Neural cell (in vitro differentiated cells): ENCODE measurements at regions not wholly inside any gene's neighbourhood (a gene's known extent, or its start where the extent isn't known, plus 50 kb on each side); places are given as distances from the start of the nearest gene placed in this dataset.

ENCODE experiments used
- H2AFZ ChIP-seq: fragments of 200-600, 300-800 bp; sonication (generic), shearing (Covaris generic); 2 replicates; pipeline ENCODE4 v1.6.0; 2014; ENCODE audit warnings: low read depth, mild to moderate bottlenecking, antibody characterized with exemption, low read length, moderate library complexity
- H3F3A ChIP-seq: fragments of 200-600 bp; shearing (Covaris generic); 2 replicates; pipeline ENCODE4 v1.6.1; 2016; ENCODE audit warnings: mild to moderate bottlenecking, moderate library complexity, mixed read lengths, antibody characterized with exemption, low read length; ENCODE audit not compliant: insufficient read depth, poor library complexity, severe bottlenecking
- H3K27ac ChIP-seq: fragments of 200-600, 300-800 bp; sonication (generic), shearing (Covaris generic); 2 replicates; pipeline ENCODE4 v1.5.1; 2014; ENCODE audit warnings: mild to moderate bottlenecking, low read length, moderate library complexity
- H3K27me3 ChIP-seq: fragments of 300-800, 200-600 bp; sonication (generic), shearing (Covaris generic); 2 replicates; pipeline ENCODE4 v1.6.0; 2014; ENCODE audit warnings: mild to moderate bottlenecking, low read depth, low read length, moderate library complexity; ENCODE audit not compliant: insufficient read depth
- H3K36me3 ChIP-seq: fragments of 300-800, 200-600 bp; sonication (generic), shearing (Covaris generic); 2 replicates; pipeline ENCODE4 v1.5.1; 2014; ENCODE audit warnings: mild to moderate bottlenecking, antibody characterized with exemption, low read length, moderate library complexity; ENCODE audit not compliant: insufficient read depth
- H3K4me2 ChIP-seq: fragments of 300-800, 200-600 bp; sonication (generic), shearing (Covaris generic); 2 replicates; pipeline ENCODE4 v1.6.0; 2014; ENCODE audit warnings: mild to moderate bottlenecking, low read length
- H3K4me3 ChIP-seq: fragments of 300-800, 200-600 bp; sonication (generic), shearing (Covaris generic); 2 replicates; pipeline ENCODE4 v1.5.1; 2014; ENCODE audit warnings: mild to moderate bottlenecking, low read length, moderate library complexity
- H3K79me2 ChIP-seq: fragments of 200-600 bp; shearing (Covaris generic); replicated peaks from 2 replicates; pipeline ENCODE4 v1.6.0; 2014; ENCODE audit warnings: mild to moderate bottlenecking, low read length, moderate library complexity; ENCODE audit not compliant: insufficient read depth
- H3K9ac ChIP-seq: fragments of 300-800, 200-600 bp; sonication (generic), shearing (Covaris generic); 2 replicates; pipeline ENCODE4 v1.6.1; 2016; ENCODE audit warnings: mild to moderate bottlenecking, low read length, mixed read lengths
- H3K9me2 ChIP-seq: fragments of 200-600 bp; shearing (Covaris generic); 2 replicates; pipeline ENCODE4 v1.6.1; 2016; ENCODE audit warnings: mild to moderate bottlenecking, low read length, mixed read lengths; ENCODE audit not compliant: insufficient read depth
- H3K9me3 ChIP-seq: fragments of 200-600, 300-800 bp; sonication (generic), shearing (Covaris generic); 2 replicates; pipeline ENCODE4 v1.6.1; 2016; ENCODE audit warnings: mild to moderate bottlenecking, mixed run types, low read length, moderate library complexity, mixed read lengths
- H4K20me1 ChIP-seq: fragments of 200-600 bp; shearing (Covaris generic); 2 replicates; pipeline ENCODE4 v1.6.1; 2016; ENCODE audit warnings: mild to moderate bottlenecking, mixed run types; ENCODE audit not compliant: insufficient read depth
- EP300 ChIP-seq: fragments of 450-650 bp; conservative IDR thresholded peaks from 2 replicates; pipeline ENCODE4 v1.6.1; 2014; ENCODE audit warnings: antibody characterized with exemption, mild to moderate bottlenecking, moderate library complexity; ENCODE audit not compliant: poor library complexity, severe bottlenecking
- EZH2 ChIP-seq: fragments of 200-600, 300-800 bp; shearing (Covaris generic), sonication (generic); IDR thresholded peaks from 2 replicates; pipeline ENCODE4 v1.6.1; 2014; ENCODE audit warnings: antibody characterized with exemption, low read length, borderline replicate concordance, mild to moderate bottlenecking; ENCODE audit not compliant: insufficient read depth, poor library complexity, severe bottlenecking
- MXI1 ChIP-seq: fragments of 450-650 bp; conservative IDR thresholded peaks from 2 replicates; pipeline ENCODE4 v1.6.1; 2014; ENCODE audit warnings: antibody characterized with exemption, mild to moderate bottlenecking; ENCODE audit not compliant: poor library complexity, severe bottlenecking
- POLR2AphosphoS5 ChIP-seq: IDR thresholded peaks from 2 replicates; pipeline ENCODE4 v1.6.1; 2012
- RAD21 ChIP-seq: fragments of 450-650 bp; conservative IDR thresholded peaks from 2 replicates; pipeline ENCODE4 v1.6.1; 2014; ENCODE audit warnings: antibody characterized with exemption, mild to moderate bottlenecking, moderate library complexity
- SMC3 ChIP-seq: fragments of 450-650 bp; conservative IDR thresholded peaks from 2 replicates; pipeline ENCODE4 v1.6.1; 2014; ENCODE audit warnings: antibody characterized with exemption, mild to moderate bottlenecking, moderate library complexity; ENCODE audit not compliant: poor library complexity
- TAF1 ChIP-seq: IDR thresholded peaks from 2 replicates; pipeline ENCODE4 v1.6.1; 2012; ENCODE audit warnings: low read depth
- TF ChIP-seq, protein P1 (sequence below): IDR thresholded peaks from 2 replicates; pipeline ENCODE4 v1.6.1; 2012; ENCODE audit warnings: borderline replicate concordance
- TF ChIP-seq, protein P2 (sequence below): fragments of 450-650 bp; IDR thresholded peaks from 2 replicates; pipeline ENCODE4 v1.5.1; 2014; ENCODE audit warnings: antibody characterized with exemption, mild to moderate bottlenecking, moderate library complexity; ENCODE audit not compliant: poor library complexity, severe bottlenecking

DNA sequence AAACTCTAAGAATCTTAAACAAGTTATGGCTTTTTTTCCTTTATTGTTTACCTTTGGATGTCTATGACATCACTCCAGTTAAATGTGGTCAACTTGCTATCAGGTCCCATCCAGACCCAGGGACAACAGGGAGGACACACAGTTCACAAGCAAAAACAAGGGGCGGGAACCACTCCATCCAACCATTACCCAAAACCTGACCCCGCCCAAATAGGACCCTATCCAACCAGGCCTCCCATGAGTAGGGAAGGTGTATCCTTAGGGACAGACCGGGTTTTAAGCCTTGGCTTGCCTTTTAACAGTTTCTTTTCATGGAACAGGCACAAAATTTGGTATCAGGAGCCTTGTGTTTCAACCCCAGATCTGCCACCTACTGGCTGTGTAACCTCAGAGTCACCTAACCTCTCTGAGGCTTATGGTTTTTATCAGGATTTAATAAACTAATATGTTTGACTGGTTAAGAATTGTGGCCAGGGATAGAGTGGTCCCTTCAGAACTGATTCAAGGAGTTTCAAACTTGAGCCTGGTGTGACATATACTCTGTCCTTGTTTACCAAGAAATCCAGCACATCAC, 127.7 kb upstream of the RAD23B start:
- TF ChIP-seq, protein P1, sequence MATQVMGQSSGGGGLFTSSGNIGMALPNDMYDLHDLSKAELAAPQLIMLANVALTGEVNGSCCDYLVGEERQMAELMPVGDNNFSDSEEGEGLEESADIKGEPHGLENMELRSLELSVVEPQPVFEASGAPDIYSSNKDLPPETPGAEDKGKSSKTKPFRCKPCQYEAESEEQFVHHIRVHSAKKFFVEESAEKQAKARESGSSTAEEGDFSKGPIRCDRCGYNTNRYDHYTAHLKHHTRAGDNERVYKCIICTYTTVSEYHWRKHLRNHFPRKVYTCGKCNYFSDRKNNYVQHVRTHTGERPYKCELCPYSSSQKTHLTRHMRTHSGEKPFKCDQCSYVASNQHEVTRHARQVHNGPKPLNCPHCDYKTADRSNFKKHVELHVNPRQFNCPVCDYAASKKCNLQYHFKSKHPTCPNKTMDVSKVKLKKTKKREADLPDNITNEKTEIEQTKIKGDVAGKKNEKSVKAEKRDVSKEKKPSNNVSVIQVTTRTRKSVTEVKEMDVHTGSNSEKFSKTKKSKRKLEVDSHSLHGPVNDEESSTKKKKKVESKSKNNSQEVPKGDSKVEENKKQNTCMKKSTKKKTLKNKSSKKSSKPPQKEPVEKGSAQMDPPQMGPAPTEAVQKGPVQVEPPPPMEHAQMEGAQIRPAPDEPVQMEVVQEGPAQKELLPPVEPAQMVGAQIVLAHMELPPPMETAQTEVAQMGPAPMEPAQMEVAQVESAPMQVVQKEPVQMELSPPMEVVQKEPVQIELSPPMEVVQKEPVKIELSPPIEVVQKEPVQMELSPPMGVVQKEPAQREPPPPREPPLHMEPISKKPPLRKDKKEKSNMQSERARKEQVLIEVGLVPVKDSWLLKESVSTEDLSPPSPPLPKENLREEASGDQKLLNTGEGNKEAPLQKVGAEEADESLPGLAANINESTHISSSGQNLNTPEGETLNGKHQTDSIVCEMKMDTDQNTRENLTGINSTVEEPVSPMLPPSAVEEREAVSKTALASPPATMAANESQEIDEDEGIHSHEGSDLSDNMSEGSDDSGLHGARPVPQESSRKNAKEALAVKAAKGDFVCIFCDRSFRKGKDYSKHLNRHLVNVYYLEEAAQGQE: no peak
- TF ChIP-seq POLR2AphosphoS5 (no peak), SMC3 (no peak), EP300 (no peak), RAD21 (no peak), EZH2 (no peak), TAF1 (no peak), MXI1 (no peak)
- TF ChIP-seq, protein P2, sequence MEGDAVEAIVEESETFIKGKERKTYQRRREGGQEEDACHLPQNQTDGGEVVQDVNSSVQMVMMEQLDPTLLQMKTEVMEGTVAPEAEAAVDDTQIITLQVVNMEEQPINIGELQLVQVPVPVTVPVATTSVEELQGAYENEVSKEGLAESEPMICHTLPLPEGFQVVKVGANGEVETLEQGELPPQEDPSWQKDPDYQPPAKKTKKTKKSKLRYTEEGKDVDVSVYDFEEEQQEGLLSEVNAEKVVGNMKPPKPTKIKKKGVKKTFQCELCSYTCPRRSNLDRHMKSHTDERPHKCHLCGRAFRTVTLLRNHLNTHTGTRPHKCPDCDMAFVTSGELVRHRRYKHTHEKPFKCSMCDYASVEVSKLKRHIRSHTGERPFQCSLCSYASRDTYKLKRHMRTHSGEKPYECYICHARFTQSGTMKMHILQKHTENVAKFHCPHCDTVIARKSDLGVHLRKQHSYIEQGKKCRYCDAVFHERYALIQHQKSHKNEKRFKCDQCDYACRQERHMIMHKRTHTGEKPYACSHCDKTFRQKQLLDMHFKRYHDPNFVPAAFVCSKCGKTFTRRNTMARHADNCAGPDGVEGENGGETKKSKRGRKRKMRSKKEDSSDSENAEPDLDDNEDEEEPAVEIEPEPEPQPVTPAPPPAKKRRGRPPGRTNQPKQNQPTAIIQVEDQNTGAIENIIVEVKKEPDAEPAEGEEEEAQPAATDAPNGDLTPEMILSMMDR: no peak
- Histone ChIP-seq H3K9me2 (no peaks in the 10 kb centered on the region), H4K20me1 (no peaks in the 10 kb centered on the region), H3K4me2 (no peak overlapping the region), H3K79me2 (no peaks in the 10 kb centered on the region), H2AFZ (no peak overlapping the region), H3K27me3 (no peaks in the 10 kb centered on the region), H3K36me3 (no peaks in the 10 kb centered on the region), H3K4me3 (no peak overlapping the region), H3K9ac (no peak overlapping the region), H3K27ac (no peak overlapping the region), H3K9me3 (no peaks in the 10 kb centered on the region), H3F3A (no peaks in the 10 kb centered on the region)

DNA sequence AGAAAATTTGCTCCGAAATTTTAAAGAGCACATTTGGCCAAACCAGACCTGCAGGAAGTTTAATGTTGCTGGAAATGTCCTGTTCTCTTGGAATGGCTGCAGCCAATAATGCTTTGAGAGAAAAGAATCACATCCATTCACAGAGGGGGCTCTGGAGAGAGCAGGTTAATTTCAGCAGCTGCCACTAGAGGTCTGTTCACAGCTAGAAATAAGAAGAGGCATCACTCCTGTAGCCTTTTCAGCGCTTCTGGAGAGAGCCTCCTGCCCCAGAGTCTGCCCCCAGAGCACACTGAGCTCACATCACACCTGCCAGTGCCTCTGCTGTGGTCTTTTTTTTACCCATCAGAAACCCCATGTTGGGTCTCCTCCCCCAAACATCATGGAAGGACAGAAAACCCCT, 124.8 kb upstream of the RAD23B start:
- Histone ChIP-seq H3K36me3 (no peaks in the 10 kb centered on the region), H3K27me3 (no peaks in the 10 kb centered on the region), H3F3A (no peaks in the 10 kb centered on the region), H3K4me3 (no peak overlapping the region), H3K4me2 (no peak overlapping the region), H3K9me3 (no peaks in the 10 kb centered on the region), H2AFZ (no peak overlapping the region), H3K27ac (no peak overlapping the region), H3K9me2 (no peaks in the 10 kb centered on the region), H4K20me1 (no peaks in the 10 kb centered on the region), H3K79me2 (no peaks in the 10 kb centered on the region), H3K9ac (no peak overlapping the region)
- TF ChIP-seq EZH2: no peak
- TF ChIP-seq SMC3: peak; percentile 36
- no peak for TF ChIP-seq TAF1
- TF ChIP-seq MXI1: no peak
- TF ChIP-seq, protein P1: no peak
- TF ChIP-seq, protein P2: peak; percentile 60
- no peak for TF ChIP-seq EP300
- no peak for TF ChIP-seq POLR2AphosphoS5
- peak; percentile 31 for TF ChIP-seq RAD21
